GM19328 (cell line): ENCODE measurements at regions not wholly inside any gene's neighbourhood (a gene's known extent, or its start where the extent isn't known, plus 50 kb on each side); places are given as distances from the start of the nearest gene placed in this dataset.

Experiments
- ATAC-seq: cut with Tn5 transposase; IDR thresholded peaks from one replicate; pipeline ENCODE4 v1.9.1; 2021; ENCODE audit warnings: mild to moderate bottlenecking, moderate library complexity; ENCODE audit not compliant: unreplicated experiment

DNA sequence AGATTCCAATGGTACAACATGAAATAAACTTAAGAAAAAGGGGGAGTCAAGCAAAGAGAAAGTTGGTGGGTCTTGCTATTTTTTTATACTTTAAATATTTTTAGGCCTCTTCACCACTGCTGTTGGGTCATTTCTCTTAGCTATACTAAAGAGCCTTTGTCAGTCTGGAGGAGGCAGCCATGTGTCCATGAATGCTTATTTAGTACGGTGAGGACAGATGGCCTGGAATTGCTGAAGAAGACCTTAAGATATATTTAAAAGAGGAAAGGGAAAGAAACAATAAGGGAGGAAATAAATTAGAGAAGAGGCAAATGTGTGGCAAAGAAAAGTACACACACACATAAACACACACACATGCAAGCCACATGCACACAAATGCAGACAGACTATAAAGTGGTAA lies 560.5 kb upstream of the MEF2C start:
- no peak for ATAC-seq

DNA sequence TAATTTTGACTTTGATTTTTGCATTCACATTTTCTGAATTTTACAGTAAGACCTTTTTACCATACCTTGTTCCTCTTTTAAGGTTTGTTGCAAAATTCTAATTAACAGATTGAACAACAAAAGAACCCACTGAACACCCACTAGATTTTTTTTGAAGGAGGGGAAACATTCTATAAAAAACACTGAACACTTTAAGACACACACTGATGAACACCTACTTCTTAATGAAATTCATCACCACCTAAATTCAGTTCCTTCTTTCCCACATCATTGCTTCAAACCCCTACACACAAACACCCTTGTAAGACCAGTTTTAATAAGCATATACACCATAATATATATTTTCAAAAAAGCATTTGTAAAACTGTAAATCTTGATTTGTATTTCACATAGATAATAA lies 559.0 kb upstream of the MEF2C start:
- no peak for ATAC-seq

DNA sequence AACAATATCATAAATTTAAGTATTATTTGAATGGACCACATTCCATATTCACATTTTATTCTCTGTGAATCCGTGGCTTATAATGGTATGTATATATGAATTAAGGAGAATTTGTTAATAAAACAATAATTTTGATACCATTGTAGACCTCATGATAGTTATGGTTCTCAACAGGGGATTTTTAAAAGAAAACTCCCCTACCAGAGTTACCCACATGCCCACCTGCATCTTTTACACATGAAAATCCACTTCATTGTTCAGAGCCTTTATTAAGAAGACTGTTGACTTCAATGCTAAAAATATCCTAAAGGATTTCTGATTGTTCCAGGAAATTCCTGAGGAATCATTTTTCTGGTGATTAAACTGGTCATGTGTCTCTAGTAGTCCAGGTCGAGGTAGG lies 557.7 kb upstream of the MEF2C start:
- no peak for ATAC-seq

DNA sequence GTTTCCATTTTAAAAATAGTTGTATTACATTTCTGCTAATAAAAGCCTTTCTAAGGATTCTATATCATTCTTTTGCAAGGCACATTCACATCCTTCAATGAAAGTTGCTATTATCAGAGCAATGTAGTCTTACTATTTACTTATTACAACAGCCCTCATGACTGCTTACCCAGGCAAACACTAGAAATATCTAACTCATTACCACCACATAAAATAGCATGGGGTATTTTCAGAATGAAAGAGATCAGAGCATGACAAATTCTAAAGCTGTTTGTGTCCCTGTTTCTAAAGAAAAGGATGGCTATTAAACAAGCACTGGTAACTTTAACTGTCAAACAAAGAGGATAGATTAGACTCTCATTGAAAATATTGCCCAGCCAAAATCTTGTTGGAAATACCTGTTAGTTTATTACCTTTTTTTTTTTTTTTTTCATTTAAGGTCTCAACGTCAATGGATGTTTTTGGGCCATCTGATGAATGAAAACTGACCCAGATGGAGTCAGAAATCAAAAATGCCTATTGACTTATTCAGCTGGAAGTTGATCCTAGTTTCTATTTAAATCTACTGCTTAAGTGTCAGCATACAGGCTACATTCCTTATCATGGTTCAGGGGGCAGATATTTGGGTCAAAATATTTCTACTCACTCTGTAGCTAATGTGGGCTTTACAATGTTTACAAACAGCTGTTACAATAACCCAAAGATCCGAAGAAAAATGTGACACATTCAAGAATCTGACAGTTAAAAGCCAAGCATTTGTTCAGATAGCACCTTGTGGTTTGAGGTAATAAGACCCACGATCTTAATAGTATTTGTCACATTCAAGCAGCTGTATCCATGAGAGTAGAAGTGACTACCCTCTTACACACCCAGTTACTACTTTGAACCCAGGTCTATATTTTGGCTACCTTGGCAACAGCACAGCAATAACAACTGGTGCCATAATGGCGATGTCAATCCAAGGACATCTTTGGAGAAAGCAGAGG lies 554.8 kb upstream of the MEF2C start:
- ATAC-seq: no peak

DNA sequence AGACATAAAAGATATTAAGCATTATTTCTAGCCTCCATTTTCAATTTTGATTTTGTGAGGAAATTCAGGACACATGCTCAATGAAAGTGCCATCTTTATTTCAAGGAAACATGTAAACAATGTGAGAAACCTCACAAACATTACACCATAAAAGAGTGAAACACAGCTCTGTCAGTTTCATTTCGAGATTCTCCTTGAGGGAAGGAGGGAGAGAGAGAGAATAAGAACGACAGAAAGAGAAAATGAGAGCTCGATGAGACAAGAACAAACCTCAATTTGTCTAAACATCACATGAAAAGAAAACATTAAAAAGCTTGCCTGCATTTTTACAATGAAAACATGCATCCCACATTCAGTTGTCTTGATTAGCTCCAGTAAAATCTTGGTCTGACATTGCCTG lies 553.5 kb upstream of the MEF2C start:
- no peak for ATAC-seq

DNA sequence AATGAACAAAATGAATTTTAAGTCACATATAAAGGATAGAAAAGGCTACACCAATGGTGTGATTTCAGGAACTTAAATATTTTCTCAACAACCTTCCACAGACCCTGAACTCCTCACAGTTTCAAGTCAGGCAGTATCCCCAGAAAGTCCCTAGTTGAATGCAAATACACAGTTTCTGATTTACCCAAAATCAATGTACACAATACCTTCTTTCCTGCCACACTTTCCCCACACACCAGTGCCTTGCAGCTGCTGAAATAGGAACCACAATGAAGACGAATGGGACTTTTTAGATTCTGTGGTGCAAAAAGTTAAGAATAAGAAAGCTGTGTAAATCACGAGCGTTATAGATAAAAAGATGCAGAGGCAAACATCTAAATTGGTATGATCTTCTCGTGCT lies 552.4 kb upstream of the MEF2C start:
- ATAC-seq: peak; percentile 63

DNA sequence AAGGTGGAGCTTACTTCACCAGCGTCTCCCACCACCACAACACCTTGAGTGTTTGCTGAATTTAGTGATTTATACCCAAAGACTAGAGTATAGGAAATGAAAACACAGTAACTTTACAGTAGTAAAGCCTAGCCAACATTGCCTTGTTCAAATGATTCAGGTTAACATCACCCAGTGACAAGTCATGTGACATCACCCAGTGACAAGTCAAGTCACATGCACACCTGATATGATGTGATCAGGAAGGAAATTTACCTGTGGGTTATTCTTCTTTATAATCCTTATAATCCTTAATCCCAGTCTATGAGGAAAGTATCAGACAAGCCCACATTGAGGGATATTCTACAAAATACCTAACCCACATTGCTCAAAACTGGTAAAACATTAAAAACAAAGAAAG lies 545.6 kb upstream of the MEF2C start:
- no peak for ATAC-seq

DNA sequence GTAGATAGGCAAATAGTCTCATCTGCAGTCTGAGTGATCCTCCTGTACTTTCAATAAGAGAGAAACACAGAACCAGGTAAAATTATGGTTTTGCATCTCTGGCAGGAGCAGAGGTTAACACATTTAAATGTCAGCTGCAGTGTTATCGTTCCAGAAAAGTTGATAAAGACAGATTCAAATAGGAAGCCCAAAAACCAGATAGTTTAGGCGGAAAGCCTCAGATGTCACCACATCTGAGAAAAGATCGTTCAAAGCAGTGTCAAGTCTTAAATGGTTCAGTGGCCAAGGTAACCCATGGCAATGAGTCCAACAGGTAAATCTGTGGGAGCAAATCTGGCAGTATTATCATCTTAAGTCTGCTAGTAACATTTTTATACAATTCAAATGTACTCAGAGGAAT lies 542.1 kb upstream of the MEF2C start:
- no peak for ATAC-seq

DNA sequence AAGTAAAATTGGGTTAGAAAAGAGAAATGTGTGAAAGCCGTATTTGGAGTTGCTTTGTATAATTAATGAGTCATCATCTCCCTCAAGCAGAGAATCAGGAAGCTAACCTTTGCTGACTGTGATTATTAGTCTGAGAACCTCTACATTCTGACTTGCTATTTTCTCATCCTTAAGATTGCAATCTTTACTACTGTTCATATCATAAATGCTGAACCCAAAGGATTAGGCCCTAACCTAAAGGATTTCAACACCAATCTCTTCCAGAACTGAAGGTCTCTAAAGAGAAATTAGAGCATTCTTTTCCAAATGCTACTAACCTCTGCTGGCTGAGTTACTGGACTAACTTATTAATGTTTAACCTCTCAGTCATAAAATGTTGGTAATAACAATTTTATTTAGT lies 538.1 kb upstream of the MEF2C start:
- ATAC-seq: no peak

DNA sequence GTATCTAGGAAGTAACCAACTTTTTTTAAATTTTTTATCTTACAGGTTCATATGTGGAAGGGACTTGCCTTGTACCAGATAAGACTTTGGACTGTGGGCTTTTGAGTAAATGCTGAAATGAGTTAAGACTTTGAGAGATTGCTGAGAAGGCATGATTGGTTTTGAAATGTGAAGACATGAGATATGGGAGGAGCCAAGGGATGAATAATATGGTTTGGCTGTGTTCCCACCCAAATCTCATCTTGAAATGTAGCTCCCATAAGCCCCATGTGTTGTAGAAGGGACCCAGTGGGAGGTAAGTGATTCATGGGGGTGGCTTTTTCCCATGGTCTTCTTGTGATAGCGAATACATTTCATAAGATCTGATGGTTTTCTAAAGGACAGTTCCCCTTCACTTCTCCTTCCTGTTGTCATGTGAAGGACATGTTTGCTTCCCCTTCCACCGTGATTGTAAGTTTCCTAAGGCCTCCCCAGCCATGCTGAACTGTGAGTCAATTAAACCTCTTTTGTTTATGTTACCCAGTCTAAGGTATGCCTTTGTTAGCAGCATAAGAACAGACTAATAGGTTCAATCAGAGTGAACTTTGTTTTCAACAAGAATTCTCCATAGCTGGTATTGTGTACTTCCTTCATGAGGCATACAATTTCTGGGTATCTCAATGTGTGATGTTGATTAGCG lies 535.6 kb upstream of the MEF2C start:
- ATAC-seq: no peak

DNA sequence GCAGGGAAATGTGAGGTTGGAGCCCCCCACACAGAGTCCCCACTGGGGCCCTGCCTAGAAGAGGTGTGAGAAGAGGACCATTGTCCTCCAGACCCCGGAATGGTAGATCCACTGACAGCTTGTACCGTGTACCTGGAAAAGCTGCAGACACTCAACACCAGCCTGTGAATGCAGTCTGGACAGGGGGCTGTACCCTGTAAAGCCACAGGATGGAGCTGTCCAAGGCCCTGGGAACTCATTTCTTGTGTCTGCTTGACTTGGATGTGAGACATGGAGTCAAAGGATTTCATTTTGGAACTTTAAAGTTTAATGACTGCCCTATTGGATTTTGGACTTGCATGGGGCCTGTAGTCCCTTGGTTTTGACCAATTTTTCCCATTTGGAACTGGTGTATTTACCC lies 535.0 kb upstream of the MEF2C start:
- no peak for ATAC-seq

DNA sequence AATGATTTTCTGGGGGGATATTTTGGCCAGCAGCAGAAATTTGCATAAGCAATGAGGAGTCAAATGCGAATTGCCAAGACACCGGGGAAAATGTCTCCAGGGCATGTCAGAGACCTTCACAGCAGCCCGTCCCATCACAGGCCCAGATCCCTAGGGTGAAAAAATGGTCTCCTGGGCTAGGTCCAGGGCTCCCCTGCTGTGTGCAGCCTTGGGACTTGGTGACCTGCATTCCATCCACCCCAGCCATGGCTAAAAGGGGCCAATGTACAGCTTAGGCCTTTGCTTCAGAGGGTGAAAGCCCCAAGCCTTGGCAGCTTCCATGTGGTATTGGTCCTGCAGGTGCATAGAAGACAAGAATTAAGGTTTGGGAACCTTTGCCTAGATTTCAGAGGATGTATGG lies 534.5 kb upstream of the MEF2C start:
- no peak for ATAC-seq

DNA sequence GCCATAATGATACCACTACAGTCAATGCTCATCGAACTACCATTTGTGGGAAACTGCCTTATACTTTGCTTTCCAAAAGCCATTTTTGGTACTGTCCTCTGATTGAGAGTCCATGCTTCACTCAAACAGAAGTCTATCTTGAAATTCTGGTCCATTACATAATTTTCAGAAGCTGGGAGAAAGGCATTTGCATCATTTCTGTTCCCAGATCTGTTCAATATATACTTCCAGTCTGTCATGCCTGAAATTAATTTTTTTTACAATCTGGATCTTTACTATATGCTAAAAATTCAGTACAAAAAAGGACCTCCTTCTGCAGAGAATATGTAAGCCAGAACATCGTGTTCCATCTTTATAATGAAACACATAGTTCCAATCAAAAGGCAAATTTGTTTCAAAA lies 528.9 kb upstream of the MEF2C start:
- ATAC-seq: no peak

DNA sequence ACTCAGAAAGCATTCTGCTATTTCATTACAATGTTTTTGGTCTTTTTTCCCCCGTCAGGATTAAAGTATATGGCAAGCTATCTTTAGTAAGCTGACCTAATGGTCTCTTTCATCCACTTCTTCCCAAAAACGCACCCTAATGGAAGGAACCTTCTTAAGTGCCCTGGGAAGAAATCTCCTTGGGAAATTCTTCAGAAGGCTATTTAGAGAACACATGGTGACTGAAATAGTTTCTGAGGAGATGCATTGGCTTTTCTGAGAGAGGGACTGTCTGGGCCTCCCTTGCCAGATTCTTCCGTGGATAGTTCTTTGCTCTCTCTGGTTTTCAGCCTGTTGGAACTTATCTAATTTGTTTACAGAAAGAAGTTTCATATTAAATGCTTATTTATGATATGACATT lies 524.1 kb upstream of the MEF2C start:
- no peak for ATAC-seq

DNA sequence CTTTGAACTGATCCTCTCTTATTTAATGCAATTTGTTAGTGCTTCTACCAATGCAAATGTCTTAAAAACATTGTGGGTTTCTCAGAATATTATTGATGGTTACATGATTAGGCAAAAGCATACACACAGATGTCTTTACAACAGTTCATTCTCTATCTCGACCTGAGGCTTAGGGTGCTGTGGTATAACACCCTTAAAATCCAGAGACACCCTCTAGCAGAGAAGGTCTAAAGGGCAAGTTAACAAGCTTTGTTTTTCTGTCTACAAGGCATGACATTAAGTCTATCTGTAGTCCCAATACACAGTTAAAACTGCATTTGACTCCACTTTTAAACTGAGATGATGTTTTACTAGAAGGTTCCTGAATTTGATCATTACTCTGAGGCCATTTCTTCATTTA lies 518.7 kb upstream of the MEF2C start:
- ATAC-seq: no peak

DNA sequence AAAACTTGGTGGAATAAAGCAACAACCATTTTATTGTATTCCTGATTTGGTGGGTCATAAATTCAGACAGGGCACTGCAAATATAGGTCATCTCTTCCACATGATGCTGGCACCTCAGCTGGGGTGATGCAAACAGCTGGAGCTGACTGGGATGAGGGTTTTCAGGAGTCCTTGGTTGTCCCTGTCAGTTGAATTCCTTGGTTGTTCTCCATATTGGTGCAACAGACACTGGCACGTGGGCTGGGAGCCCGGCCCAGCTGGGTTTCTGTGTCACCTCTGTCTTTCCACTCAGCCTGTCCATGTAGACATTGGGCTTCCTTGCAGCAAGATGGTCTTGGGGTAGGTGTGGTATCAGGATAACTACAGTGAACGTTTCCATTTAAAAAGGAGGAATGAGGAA lies 518.0 kb upstream of the MEF2C start:
- ATAC-seq: no peak

DNA sequence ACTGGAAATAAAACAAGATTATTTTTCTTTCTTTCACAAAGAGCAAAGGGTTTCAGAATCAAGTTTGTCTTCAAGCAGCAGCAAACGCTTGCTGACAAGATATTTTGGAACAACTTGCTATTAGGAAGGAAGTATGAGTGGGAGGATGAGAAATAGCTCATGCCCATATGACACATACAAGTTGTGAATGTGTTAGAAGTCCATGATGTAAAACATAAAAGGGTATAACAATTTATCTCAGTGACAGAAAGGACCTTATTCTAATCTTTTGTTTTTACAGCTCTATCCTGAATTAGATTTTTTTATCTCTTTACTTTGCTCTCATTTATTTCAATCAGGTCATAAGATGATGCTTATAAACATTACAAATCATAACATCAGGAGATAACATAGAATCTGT lies 516.6 kb upstream of the MEF2C start:
- no peak for ATAC-seq

DNA sequence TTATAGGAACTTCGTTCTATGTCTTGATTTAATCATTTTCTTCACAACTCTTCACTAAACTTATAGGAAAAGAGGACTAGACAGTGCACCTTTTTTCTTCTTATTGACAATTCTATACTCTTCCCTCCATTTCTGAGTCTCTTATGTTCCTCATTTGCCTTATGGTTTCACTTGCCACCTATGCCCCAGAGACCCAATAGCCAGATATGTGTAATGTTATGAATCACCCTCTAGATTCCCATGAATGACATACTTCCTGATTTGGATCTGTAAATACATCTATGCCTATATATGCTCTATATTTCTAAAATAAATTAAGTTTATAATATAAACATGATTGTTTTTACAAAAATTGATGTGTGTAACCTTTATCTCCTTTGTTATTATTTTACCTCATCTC lies 514.1 kb upstream of the MEF2C start:
- ATAC-seq: peak; percentile 68

DNA sequence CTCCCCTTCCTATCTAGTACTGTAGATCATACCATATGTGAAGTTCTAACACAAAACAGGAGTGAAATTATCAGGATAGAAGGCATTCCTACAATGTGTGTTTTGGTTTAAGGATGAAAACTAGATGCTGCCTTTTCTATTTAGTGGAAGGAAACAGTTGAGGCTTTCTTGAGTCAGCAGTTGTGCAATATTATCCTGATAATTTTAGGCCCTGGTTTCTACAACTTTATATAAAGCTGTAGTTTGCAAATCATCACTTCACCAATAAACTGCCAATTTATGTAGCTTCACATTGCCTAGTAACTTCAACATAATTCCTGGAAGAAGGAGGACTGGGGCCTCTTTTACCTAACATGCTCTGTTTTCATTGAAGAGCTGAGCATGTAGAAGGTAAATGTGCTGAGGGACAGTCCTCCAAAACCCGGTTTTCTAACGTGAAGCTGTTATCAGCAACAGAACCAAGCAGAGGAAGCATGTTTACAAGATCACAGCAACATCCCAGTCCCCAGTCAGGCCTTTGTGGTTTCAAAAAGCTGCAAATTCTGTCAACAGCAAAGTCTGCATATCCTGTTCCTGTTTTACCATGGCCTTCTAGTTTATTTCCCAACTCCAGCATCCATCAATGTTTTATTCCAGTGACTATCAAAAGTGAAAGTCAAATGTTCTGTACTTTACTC lies 513.4 kb upstream of the MEF2C start:
- no peak for ATAC-seq

DNA sequence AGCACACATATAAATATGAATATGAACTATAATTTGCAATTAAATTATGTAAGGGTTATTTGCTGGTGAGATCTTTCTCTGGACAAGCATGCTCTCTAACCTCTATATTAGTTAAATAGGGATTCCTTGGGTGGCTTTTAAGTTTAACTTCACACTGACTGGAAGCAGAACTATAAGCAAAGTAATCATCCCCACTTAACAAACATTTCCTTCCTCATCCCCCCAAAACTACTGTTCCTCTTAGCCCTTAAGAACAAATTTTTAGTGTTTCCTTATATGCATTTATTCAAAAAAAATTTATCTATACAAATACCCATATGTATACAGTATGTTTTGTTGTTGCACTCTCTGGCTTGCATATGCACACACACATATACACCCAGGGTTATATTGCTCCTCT lies 512.1 kb upstream of the MEF2C start:
- no peak for ATAC-seq

DNA sequence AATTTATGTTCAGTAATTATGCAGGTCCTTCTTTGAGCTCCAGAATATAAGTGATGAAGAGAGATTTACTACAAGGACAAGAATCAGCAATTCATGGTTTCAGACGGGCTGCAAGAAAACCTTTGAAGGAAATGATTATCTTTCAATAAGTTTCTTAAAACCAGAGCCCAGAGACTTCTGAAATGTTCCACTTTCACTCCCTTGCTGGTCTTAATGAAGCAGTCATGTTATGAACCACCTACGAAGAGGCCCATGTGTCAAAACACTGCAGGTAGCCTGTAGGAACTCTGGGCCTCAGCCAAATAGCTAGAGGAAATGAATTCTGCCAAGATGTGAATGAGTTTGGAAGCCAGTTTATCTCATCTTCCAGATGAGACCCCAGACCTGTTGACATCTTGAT lies 505.9 kb upstream of the MEF2C start:
- ATAC-seq: no peak

DNA sequence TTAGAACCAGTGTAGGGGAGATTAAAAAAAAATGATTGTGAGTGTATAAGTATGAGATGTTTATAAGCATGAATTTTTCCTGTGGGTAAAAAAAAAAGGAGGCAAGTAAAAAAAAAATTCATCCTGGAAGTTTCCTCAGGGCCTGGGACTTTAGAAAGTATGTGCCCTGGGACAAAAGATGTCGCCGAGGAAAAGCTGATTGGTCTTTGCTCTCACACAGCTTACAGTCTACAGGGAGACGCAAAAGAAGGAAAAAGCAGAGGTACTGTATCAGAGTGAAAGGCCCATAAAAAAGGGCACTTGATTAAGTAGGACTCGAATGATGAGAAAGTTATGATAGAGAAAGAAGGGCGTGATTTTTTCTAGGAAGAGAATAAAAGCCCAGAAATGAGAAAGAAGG lies 501.4 kb upstream of the MEF2C start:
- no peak for ATAC-seq
